Karpas-422 (cell line): ENCODE measurements at regions not wholly inside any gene's neighbourhood (a gene's known extent, or its start where the extent isn't known, plus 50 kb on each side); places are given as distances from the start of the nearest gene placed in this dataset.

Experiments
- DNase-seq: peaks from one replicate; pipeline ENCODE4 v3.0.0-alpha.2; 2015
- H2AFZ ChIP-seq: fragments of 200-600 bp; sonication (generic); 2 replicates; pipeline ENCODE4 v1.6.1; 2014; ENCODE audit warnings: antibody characterized with exemption, low read length, mixed read lengths
- H3K27ac ChIP-seq: fragments of 200-600 bp; sonication (generic); 2 replicates; pipeline ENCODE4 v1.5.1; 2014; ENCODE audit warnings: mild to moderate bottlenecking, low read length, moderate library complexity
- H3K27me3 ChIP-seq: fragments of 200-600 bp; sonication (generic); 2 replicates; pipeline ENCODE4 v1.6.1; 2014; ENCODE audit warnings: low read length, mixed read lengths
- H3K36me3 ChIP-seq: fragments of 200-600 bp; sonication (generic); 2 replicates; pipeline ENCODE4 v1.6.1; 2014; ENCODE audit warnings: low read length, mixed read lengths; ENCODE audit not compliant: insufficient read depth
- H3K4me1 ChIP-seq: fragments of 200-600 bp; sonication (generic); 2 replicates; pipeline ENCODE4 v1.6.1; 2014; ENCODE audit warnings: mild to moderate bottlenecking, low read length, mixed read lengths
- H3K4me2 ChIP-seq: fragments of 200-600 bp; sonication (generic); 2 replicates; pipeline ENCODE4 v1.6.1; 2014; ENCODE audit warnings: low read length, low read depth, mild to moderate bottlenecking; ENCODE audit not compliant: poor library complexity, severe bottlenecking
- H3K4me3 ChIP-seq: fragments of 200-600 bp; sonication (generic); 2 replicates; pipeline ENCODE4 v1.5.1; 2014; ENCODE audit warnings: mild to moderate bottlenecking, antibody characterized with exemption, low read length, mixed read lengths
- H3K79me2 ChIP-seq: fragments of 200-600 bp; sonication (generic); 2 replicates; pipeline ENCODE4 v1.6.1; 2014; ENCODE audit warnings: mild to moderate bottlenecking, low read length, mixed read lengths
- H3K9ac ChIP-seq: fragments of 200-600 bp; sonication (generic); 2 replicates; pipeline ENCODE4 v1.6.0; 2014; ENCODE audit warnings: low read length
- H3K9me2 ChIP-seq: fragments of 200-600 bp; sonication (generic), shearing (Covaris generic); replicated peaks from 2 replicates; pipeline ENCODE4 v1.6.0; 2014; ENCODE audit warnings: mild to moderate bottlenecking, low read length, moderate library complexity; ENCODE audit not compliant: insufficient read depth
- H3K9me3 ChIP-seq: fragments of 300-700, 200-600 bp; sonication (generic); 2 replicates; pipeline ENCODE4 v1.6.1; 2014; ENCODE audit warnings: low read length, mixed read lengths
- H4K20me1 ChIP-seq: fragments of 200-600 bp; sonication (generic); 2 replicates; pipeline ENCODE4 v1.6.1; 2014; ENCODE audit warnings: mild to moderate bottlenecking, antibody characterized with exemption, low read length, low read depth; ENCODE audit not compliant: insufficient read depth

- Histone ChIP-seq H3K4me2 (no peak overlapping the region), H3K9me3 (no peaks in the 10 kb centered on the region), H3K36me3 (no peaks in the 10 kb centered on the region), H3K27me3 (no peaks in the 10 kb centered on the region), H2AFZ (no peak overlapping the region), H3K4me1 (no peaks in the 10 kb centered on the region), H3K9ac (no peak overlapping the region), H3K79me2 (no peaks in the 10 kb centered on the region), H3K4me3 (no peak overlapping the region), H3K9me2 (no peaks in the 10 kb centered on the region), H4K20me1 (no peaks in the 10 kb centered on the region), H3K27ac (no peak overlapping the region)
- no peak for DNase-seq
Measured at GRCh38 chr1:9438431-9439073, 100.7 kb upstream of the SLC25A33 start.

- DNase-seq = no peak
- no peaks in the 10 kb centered on the region for H3K9me2 ChIP-seq
- H3K79me2 ChIP-seq = no peaks in the 10 kb centered on the region
- no peaks in the 10 kb centered on the region for H3K4me1 ChIP-seq
- no peak overlapping the region for H3K9ac ChIP-seq
- H3K4me2 ChIP-seq = no peak overlapping the region
- H3K4me3 ChIP-seq = no peak overlapping the region
- no peak overlapping the region for H3K27ac ChIP-seq
- no peaks in the 10 kb centered on the region for H4K20me1 ChIP-seq
- no peaks in the 10 kb centered on the region for H3K27me3 ChIP-seq
- H3K36me3 ChIP-seq = no peaks in the 10 kb centered on the region
- H2AFZ ChIP-seq = no peak overlapping the region
- no peaks in the 10 kb centered on the region for H3K9me3 ChIP-seq
Measured at GRCh38 chr1:9439074-9439761, 100.0 kb upstream of the SLC25A33 start.

GRCh38 chr1:9440261-9440660 lies 99.0 kb upstream of the SLC25A33 start:
- Histone ChIP-seq H3K9me3 (no peaks in the 10 kb centered on the region), H3K4me3 (no peak overlapping the region), H3K27me3 (no peaks in the 10 kb centered on the region), H3K79me2 (no peaks in the 10 kb centered on the region), H3K4me1 (no peaks in the 10 kb centered on the region), H3K9ac (no peak overlapping the region), H2AFZ (no peak overlapping the region), H3K4me2 (no peak overlapping the region), H3K27ac (no peak overlapping the region), H4K20me1 (no peaks in the 10 kb centered on the region), H3K9me2 (no peaks in the 10 kb centered on the region), H3K36me3 (no peaks in the 10 kb centered on the region)
- DNase-seq = no peak

GRCh38 chr1:9440763-9441194 lies 98.5 kb upstream of the SLC25A33 start:
- Histone ChIP-seq H3K9me2 (no peaks in the 10 kb centered on the region), H4K20me1 (no peaks in the 10 kb centered on the region), H3K79me2 (no peaks in the 10 kb centered on the region), H3K36me3 (no peaks in the 10 kb centered on the region), H3K27me3 (no peaks in the 10 kb centered on the region), H2AFZ (no peak overlapping the region), H3K27ac (no peak overlapping the region), H3K4me3 (no peak overlapping the region), H3K9ac (no peak overlapping the region), H3K4me2 (no peak overlapping the region), H3K9me3 (no peaks in the 10 kb centered on the region), H3K4me1 (no peaks in the 10 kb centered on the region)
- DNase-seq = no peak

- no peak for DNase-seq
- Histone ChIP-seq H3K79me2 (no peaks in the 10 kb centered on the region), H3K4me2 (no peak overlapping the region), H3K9me2 (no peaks in the 10 kb centered on the region), H3K4me1 (no peaks in the 10 kb centered on the region), H3K27me3 (no peaks in the 10 kb centered on the region), H4K20me1 (no peaks in the 10 kb centered on the region), H2AFZ (no peak overlapping the region), H3K9me3 (no peaks in the 10 kb centered on the region), H3K9ac (no peak overlapping the region), H3K4me3 (no peak overlapping the region), H3K36me3 (no peaks in the 10 kb centered on the region), H3K27ac (no peak overlapping the region)
Measured at GRCh38 chr1:9441451-9442133, 97.7 kb upstream of the SLC25A33 start.

GRCh38 chr1:9442278-9442846 lies 96.9 kb upstream of the SLC25A33 start:
- Histone ChIP-seq H2AFZ (no peak overlapping the region), H3K9me3 (no peaks in the 10 kb centered on the region), H4K20me1 (no peaks in the 10 kb centered on the region), H3K4me2 (no peak overlapping the region), H3K27me3 (no peaks in the 10 kb centered on the region), H3K4me3 (no peak overlapping the region), H3K9ac (no peak overlapping the region), H3K4me1 (no peaks in the 10 kb centered on the region), H3K79me2 (no peaks in the 10 kb centered on the region), H3K9me2 (no peaks in the 10 kb centered on the region), H3K27ac (no peak overlapping the region), H3K36me3 (no peaks in the 10 kb centered on the region)
- DNase-seq = no peak

- Histone ChIP-seq H3K9me2 (no peaks in the 10 kb centered on the region), H3K9ac (no peak overlapping the region), H2AFZ (no peak overlapping the region), H3K9me3 (no peaks in the 10 kb centered on the region), H3K4me1 (no peaks in the 10 kb centered on the region), H3K4me3 (no peak overlapping the region), H3K4me2 (no peak overlapping the region), H3K79me2 (no peaks in the 10 kb centered on the region), H3K36me3 (no peaks in the 10 kb centered on the region), H3K27ac (no peak overlapping the region), H4K20me1 (no peaks in the 10 kb centered on the region), H3K27me3 (no peaks in the 10 kb centered on the region)
- no peak for DNase-seq
Measured at GRCh38 chr1:9442986-9443385, 96.3 kb upstream of the SLC25A33 start.

- H3K27me3 ChIP-seq = no peaks in the 10 kb centered on the region
- no peaks in the 10 kb centered on the region for H3K36me3 ChIP-seq
- H4K20me1 ChIP-seq = no peaks in the 10 kb centered on the region
- no peaks in the 10 kb centered on the region for H3K79me2 ChIP-seq
- H3K9me2 ChIP-seq = no peaks in the 10 kb centered on the region
- H2AFZ ChIP-seq = no peak overlapping the region
- DNase-seq = no peak
- no peaks in the 10 kb centered on the region for H3K4me1 ChIP-seq
- H3K9me3 ChIP-seq = no peaks in the 10 kb centered on the region
- H3K4me3 ChIP-seq = no peak overlapping the region
- H3K27ac ChIP-seq = no peak overlapping the region
- no peak overlapping the region for H3K4me2 ChIP-seq
- no peak overlapping the region for H3K9ac ChIP-seq
Measured at GRCh38 chr1:9443913-9444445, 95.3 kb upstream of the SLC25A33 start.
